AG04450 (cell line): ENCODE measurements at regions not wholly inside any gene's neighbourhood (a gene's known extent, or its start where the extent isn't known, plus 50 kb on each side); places are given as distances from the start of the nearest gene placed in this dataset.

Source experiments
- CTCF ChIA-PET: fragments of 300-600, 350-600 bp; formaldehyde crosslinking; extraction: SDS; loops from one replicate; lab custom pipeline; 2022; ENCODE audit warnings: antibody characterized with exemption, inconsistent platforms; lab: Charles Lee
- POLR2A ChIA-PET: fragments of 350-600 bp; formaldehyde crosslinking; extraction: SDS; loops from one replicate; lab custom pipeline; 2021; ENCODE audit warnings: antibody characterized with exemption, inconsistent platforms; lab: Yijun Ruan, JAX
- DNase-seq: peaks from one replicate; pipeline ENCODE4 v3.0.0-alpha.2; 2011; ENCODE audit warnings: low read depth, low spot score
- H3K27ac ChIP-seq: one replicate; pipeline ENCODE4 v1.5.1; 2012; ENCODE audit warnings: low read depth, low read length, control low read depth
- H3K27me3 ChIP-seq: one replicate; pipeline ENCODE4 v1.6.0; 2012; ENCODE audit warnings: low read length; ENCODE audit not compliant: control insufficient read depth, insufficient read depth
- H3K4me3 ChIP-seq: 2 replicates; pipeline ENCODE4 v1.5.1; 2011; ENCODE audit warnings: mild to moderate bottlenecking, low read depth, low read length, control low read depth
- H3K9me3 ChIP-seq: 2 replicates; pipeline ENCODE4 v1.5.1; 2012; ENCODE audit warnings: low read length; ENCODE audit not compliant: control insufficient read depth, insufficient read depth
- CTCF ChIP-seq: IDR thresholded peaks from 2 replicates; pipeline ENCODE4 v1.5.1; 2011; ENCODE audit warnings: low read depth, low read length, control low read depth, inconsistent platforms

GRCh38 chr5:10157085-10157669, 92.5 kb downstream of the ATPSCKMT start:
- TF ChIP-seq CTCF: no peak
- Histone ChIP-seq H3K4me3 (no peak overlapping the region), H3K9me3 (no peaks in the 10 kb centered on the region), H3K27ac (no peak overlapping the region), H3K27me3 (no peaks in the 10 kb centered on the region)
- ChIA-PET POLR2A (no interaction called here), CTCF (interaction anchor here (1.0 kb wide), 1 partner anchor 11 kb away, joined by 3 read pairs; no protein-coding TSS in a partner anchor)
- no peak for DNase-seq

GRCh38 chr5:10155897-10156667, 93.6 kb downstream of the ATPSCKMT start:
- ChIA-PET CTCF (interaction anchor here (1.0 kb wide), 1 partner anchor 10 kb away, joined by 3 read pairs; no protein-coding TSS in a partner anchor), POLR2A (no interaction called here)
- Histone ChIP-seq H3K27me3 (no peaks in the 10 kb centered on the region), H3K27ac (no peak overlapping the region), H3K4me3 (no peak overlapping the region), H3K9me3 (no peaks in the 10 kb centered on the region)
- no peak for DNase-seq
- no peak for TF ChIP-seq CTCF

- no peak for DNase-seq
- no peaks in the 10 kb centered on the region for H3K27me3 ChIP-seq
- H3K27ac ChIP-seq: no peak overlapping the region
- ChIA-PET POLR2A (interaction anchor here (0.5 kb wide), 1 partner anchor 472 kb away, joined by 11 read pairs; no protein-coding TSS in a partner anchor), CTCF (interaction anchor here (0.6 to 0.9 kb wide), 2 partner anchors 48 to 913 kb away, joined by 3 read pairs; no protein-coding TSS in a partner anchor)
- TF ChIP-seq CTCF: no peak
- H3K4me3 ChIP-seq: no peak overlapping the region
- no peaks in the 10 kb centered on the region for H3K9me3 ChIP-seq
These were observed 95.7 kb downstream of the ATPSCKMT start for GRCh38 chr5:10153808-10154537.

GRCh38 chr5:10153394-10153793, 96.3 kb downstream of the ATPSCKMT start:
- TF ChIP-seq CTCF: no peak
- DNase-seq: no peak
- Histone ChIP-seq H3K27me3 (no peaks in the 10 kb centered on the region), H3K4me3 (no peak overlapping the region), H3K27ac (no peak overlapping the region), H3K9me3 (no peaks in the 10 kb centered on the region)
- CTCF ChIA-PET: interaction anchor here (0.9 kb wide), 1 partner anchor 48 kb away, joined by 3 read pairs; no protein-coding TSS in a partner anchor
- POLR2A ChIA-PET: no interaction called here
